SK-N-SH (cell line): ENCODE measurements at regions not wholly inside any gene's neighbourhood (a gene's known extent, or its start where the extent isn't known, plus 50 kb on each side); places are given as distances from the start of the nearest gene placed in this dataset.

Source experiments
- CTCF ChIA-PET: fragments of 300-600, 350-600 bp; formaldehyde crosslinking; extraction: SDS; loops from one replicate; lab custom pipeline; 2021; lab: Yijun Ruan, JAX
- POLR2A ChIA-PET: fragments of 350-600 bp; sonication (Branson Sonifier 250); formaldehyde crosslinking; extraction: SDS; loops from one replicate; lab custom pipeline; 2020; ENCODE audit warnings: antibody characterized with exemption, inconsistent platforms; lab: Yijun Ruan, JAX
- DNase-seq: peaks from one replicate; pipeline ENCODE4 v3.0.0; 2012
- H2AFZ ChIP-seq: fragments of 200-600 bp; sonication (generic); 2 replicates; pipeline ENCODE4 v1.8.1; 2016; ENCODE audit warnings: antibody characterized with exemption, mild to moderate bottlenecking, low read depth
- H3F3A ChIP-seq: fragments of 200-600 bp; sonication (generic); replicated peaks from 2 replicates; pipeline ENCODE3; 2016; ENCODE audit warnings: antibody characterized with exemption, mild to moderate bottlenecking; ENCODE audit not compliant: insufficient read depth
- H3K27ac ChIP-seq, 2 experiments: fragments of 200-500 bp in 1 of 2; fragments of 200-600 bp in 1 of 2; sonication (Bioruptor generic) in 1 of 2; sonication (generic), shearing (Covaris generic) in 1 of 2; 2 replicates each; pipeline versions ENCODE4 v1.5.1 to v1.6.1; 2014 to 2016; ENCODE audit warnings: low read depth in 2 of 2, inconsistent platforms in 1 of 2, low read length in 1 of 2, mild to moderate bottlenecking in 1 of 2, mixed read lengths in 1 of 2
- H3K27me3 ChIP-seq: fragments of 200-600 bp; sonication (generic), shearing (Covaris generic); 2 replicates; pipeline ENCODE4 v1.6.1; 2016; ENCODE audit warnings: mixed run types; ENCODE audit not compliant: insufficient read depth
- H3K36me3 ChIP-seq, 2 experiments: fragments of 200-500 bp in 1 of 2; fragments of 200-600 bp in 1 of 2; sonication (Bioruptor generic) in 1 of 2; sonication (generic) in 1 of 2; replicated peaks in 1 of 2; 2 replicates each; pipeline versions ENCODE3 to v1.5.1; 2014 to 2016; ENCODE audit warnings: low read length in 1 of 2, mild to moderate bottlenecking in 1 of 2; ENCODE audit not compliant: insufficient read depth in 2 of 2, control insufficient read depth in 1 of 2
- H3K4me1 ChIP-seq, 2 experiments: fragments of 200-500 bp in 1 of 2; fragments of 200-600 bp in 1 of 2; sonication (Bioruptor generic) in 1 of 2; sonication (generic), shearing (Covaris generic) in 1 of 2; 2 replicates each; pipeline versions ENCODE4 v1.5.1 to v1.6.1; 2014 to 2016; ENCODE audit warnings: low read depth in 1 of 2, low read length in 1 of 2, mixed run types in 1 of 2; ENCODE audit not compliant: insufficient read depth in 2 of 2, control insufficient read depth in 1 of 2
- H3K4me2 ChIP-seq: fragments of 200-600 bp; sonication (generic), shearing (Covaris generic); 2 replicates; pipeline ENCODE4 v1.6.1; 2017; ENCODE audit warnings: mixed run types
- H3K4me3 ChIP-seq, 2 experiments: fragments of 200-500 bp in 1 of 2; fragments of 200-600 bp in 1 of 2; sonication (Bioruptor generic) in 1 of 2; sonication (generic), shearing (Covaris generic) in 1 of 2; 2 replicates each; pipeline versions ENCODE4 v1.5.1 to v1.8.1; 2014 to 2016; ENCODE audit warnings: low read depth in 2 of 2, inconsistent platforms in 1 of 2, low read length in 1 of 2, mild to moderate bottlenecking in 1 of 2, mixed read lengths in 1 of 2, moderate library complexity in 1 of 2
- H3K79me2 ChIP-seq: fragments of 200-600 bp; sonication (generic); 2 replicates; pipeline ENCODE4 v1.8.1; 2017; ENCODE audit warnings: mild to moderate bottlenecking; ENCODE audit not compliant: insufficient read depth
- H3K9ac ChIP-seq: fragments of 200-600 bp; sonication (generic); 2 replicates; pipeline ENCODE4 v1.6.1; 2017; ENCODE audit warnings: mixed run types
- H3K9me2 ChIP-seq: fragments of 200-600 bp; sonication (generic); 2 replicates; pipeline ENCODE4 v1.6.1; 2017; ENCODE audit warnings: mixed run types
- H3K9me3 ChIP-seq: fragments of 200-600 bp; sonication (generic); 2 replicates; pipeline ENCODE4 v1.6.1; 2017; ENCODE audit warnings: mixed run types, mild to moderate bottlenecking, moderate library complexity
- H4K20me1 ChIP-seq: fragments of 200-600 bp; sonication (generic); 2 replicates; pipeline ENCODE4 v1.6.1; 2017; ENCODE audit warnings: mild to moderate bottlenecking, mixed run types; ENCODE audit not compliant: insufficient read depth
- CTCF ChIP-seq: fragments of 200-600 bp; sonication (generic); IDR thresholded peaks from 2 replicates; pipeline ENCODE4 v1.6.1; 2017; ENCODE audit warnings: antibody characterized with exemption, mild to moderate bottlenecking, moderate library complexity
- EP300 ChIP-seq, 2 experiments: IDR thresholded peaks; 2 replicates each; pipeline versions ENCODE4 v1.4.0 to v1.6.1; 2012; ENCODE audit warnings: borderline replicate concordance in 1 of 2, low read depth in 1 of 2, low read length in 1 of 2
- FOXJ3 ChIP-seq: sonication (generic); formaldehyde crosslinking; IDR thresholded peaks from 2 replicates; pipeline ENCODE4 v1.5.1; 2020; ENCODE audit warnings: mild to moderate bottlenecking, missing genetic modification reagents
- GABPA ChIP-seq: IDR thresholded peaks from 2 replicates; pipeline ENCODE4 v1.4.0; 2012; ENCODE audit warnings: low read depth, mild to moderate bottlenecking
- GATA2 ChIP-seq: sonication (generic); formaldehyde crosslinking; IDR thresholded peaks from 2 replicates; pipeline ENCODE4 v1.5.0; 2020; ENCODE audit warnings: mild to moderate bottlenecking, missing genetic modification reagents
- MAX ChIP-seq: IDR thresholded peaks from 2 replicates; pipeline ENCODE4 v1.4.0; 2012; ENCODE audit warnings: low read depth
- MEF2A ChIP-seq: IDR thresholded peaks from 2 replicates; pipeline ENCODE4 v1.4.0; 2012; ENCODE audit warnings: low read depth, borderline replicate concordance
- REST ChIP-seq: IDR thresholded peaks from 2 replicates; pipeline ENCODE4 v1.6.1; 2012; ENCODE audit warnings: mild to moderate bottlenecking, low read depth, low read length, moderate library complexity
- RFX5 ChIP-seq: IDR thresholded peaks from 2 replicates; pipeline ENCODE4 v1.6.1; 2012; ENCODE audit warnings: mild to moderate bottlenecking, improper control_type of control experiment, low read length
- SIN3A ChIP-seq: IDR thresholded peaks from 2 replicates; pipeline ENCODE4 v1.6.1; 2012; ENCODE audit warnings: low read depth, mild to moderate bottlenecking, low read length, moderate library complexity, borderline replicate concordance
- TAF1 ChIP-seq: IDR thresholded peaks from 2 replicates; pipeline ENCODE4 v1.6.1; 2012; ENCODE audit warnings: low read depth, mild to moderate bottlenecking, low read length, moderate library complexity, borderline replicate concordance
- USF2 ChIP-seq: fragments of 150-350 bp; IDR thresholded peaks from 2 replicates; pipeline ENCODE4 v1.6.1; 2017; ENCODE audit warnings: antibody characterized with exemption, low read length, low read depth, borderline replicate concordance
- WGBS: methylation state at CpG from one replicate; pipeline ENCODE4 v1.1.6; 2017; ENCODE audit warnings: low lambda C conversion rate; 5-methylcytosine and 5-hydroxymethylcytosine counted together

GRCh38 chr1:209260136-209260535 is 323.4 kb upstream of the CAMK1G start:
- Histone ChIP-seq H3K4me3 (no peak overlapping the region), H2AFZ (no peak overlapping the region), H3K4me1 (peaks cover 0 to 1% of the 10 kb centered on the region in 2 experiments; a peak in 1 of 4 replicates), H3K9ac (no peak overlapping the region), H3K9me3 (peaks cover 4% of the 10 kb centered on the region; the same call in 1 of the 2 replicates), H3K79me2 (no peaks in the 10 kb centered on the region), H3K9me2 (no peaks in the 10 kb centered on the region), H3K4me2 (no peak overlapping the region), H3K27me3 (no peaks in the 10 kb centered on the region), H3K36me3 (no peaks in the 10 kb centered on the region), H4K20me1 (no peaks in the 10 kb centered on the region), H3K27ac (no peak overlapping the region), H3F3A (no peaks in the 10 kb centered on the region)
- no peak for DNase-seq
- WGBS = 76% methylated on average over 2 of the region's 2 CpGs
- POLR2A ChIA-PET = no interaction called here
- TF ChIP-seq MEF2A (no peak), USF2 (no peak), CTCF (no peak), SIN3A (no peak), EP300 (IDR thresholded peaks at IDR 0.05; ENCODE audit: borderline replicate concordance in 1 of 2, low read depth in 1 of 2, low read length in 1 of 2) (no peak), RFX5 (no peak)
- CTCF ChIA-PET = interaction anchor here (0.8 to 3.6 kb wide), 3 partner anchors 8 to 11 kb away, joined by 3 to 24 read pairs (median 4); no protein-coding TSS in a partner anchor

GRCh38 chr1:209262631-209263030 is 320.9 kb upstream of the CAMK1G start:
- Histone ChIP-seq H3K4me3 (no peak overlapping the region), H3K79me2 (no peaks in the 10 kb centered on the region), H3K4me2 (no peak overlapping the region), H3K9ac (no peak overlapping the region), H3K9me2 (no peaks in the 10 kb centered on the region), H3F3A (no peaks in the 10 kb centered on the region), H3K27ac (no peak overlapping the region), H3K4me1 (peaks cover 0 to 7% of the 10 kb centered on the region in 2 experiments; a peak in 2 of 4 replicates), H2AFZ (no peak overlapping the region), H3K36me3 (no peaks in the 10 kb centered on the region), H4K20me1 (no peaks in the 10 kb centered on the region), H3K9me3 (peaks cover 4% of the 10 kb centered on the region; the same call in 1 of the 2 replicates), H3K27me3 (no peaks in the 10 kb centered on the region)
- ChIA-PET POLR2A (no interaction called here), CTCF (no interaction called here)
- WGBS = 71% methylated on average over 1 of the region's 1 CpG
- DNase-seq = no peak
- no peak for TF ChIP-seq REST
- TF ChIP-seq TAF1 = no peak
- no peak for TF ChIP-seq FOXJ3
- TF ChIP-seq GATA2 (CRISPR knock-in tag) = no peak
- TF ChIP-seq GABPA = no peak
- no peak for TF ChIP-seq MAX
- TF ChIP-seq RFX5 = no peak
- TF ChIP-seq USF2 = no peak
- TF ChIP-seq, all 33 proteins: peak for 0
